Osteoblast (primary cell): ENCODE measurements at regions not wholly inside any gene's neighbourhood (a gene's known extent, or its start where the extent isn't known, plus 50 kb on each side); places are given as distances from the start of the nearest gene placed in this dataset.

ENCODE experiments used
- DNase-seq: peaks from one replicate; pipeline ENCODE4 v3.0.0; 2011; ENCODE audit warnings: low spot score, mixed read lengths; ENCODE audit not compliant: insufficient read length; ENCODE audit errors: missing footprints
- H2AFZ ChIP-seq: 2 replicates; pipeline ENCODE4 v1.6.0; 2011; ENCODE audit warnings: mild to moderate bottlenecking, low read length
- H3K27ac ChIP-seq: 2 replicates; pipeline ENCODE4 v1.5.1; 2011; ENCODE audit warnings: mild to moderate bottlenecking, low read depth, low read length, moderate library complexity
- H3K27me3 ChIP-seq: 2 replicates; pipeline ENCODE4 v1.6.0; 2012; ENCODE audit warnings: mild to moderate bottlenecking, control low read depth, inconsistent platforms, low read length, moderate library complexity; ENCODE audit not compliant: insufficient read depth
- H3K36me3 ChIP-seq: 2 replicates; pipeline ENCODE4 v1.5.1; 2011; ENCODE audit warnings: mild to moderate bottlenecking, low read length, control low read depth, moderate library complexity; ENCODE audit not compliant: insufficient read depth
- H3K4me1 ChIP-seq: 2 replicates; pipeline ENCODE4 v1.5.1; 2011; ENCODE audit warnings: mild to moderate bottlenecking, low read length, control low read depth, moderate library complexity; ENCODE audit not compliant: insufficient read depth
- H3K4me2 ChIP-seq: 2 replicates; pipeline ENCODE4 v1.6.0; 2011; ENCODE audit warnings: mild to moderate bottlenecking, low read length; ENCODE audit not compliant: insufficient read depth
- H3K4me3 ChIP-seq: fragments of 200-600 bp; sonication (generic); 3 replicates; pipeline ENCODE4 v1.5.1; 2012; ENCODE audit warnings: mild to moderate bottlenecking, low read length, inconsistent platforms; ENCODE audit not compliant: insufficient read depth
- H3K79me2 ChIP-seq: 2 replicates; pipeline ENCODE4 v1.6.0; 2012; ENCODE audit warnings: mild to moderate bottlenecking, low read length, control low read depth, inconsistent platforms; ENCODE audit not compliant: insufficient read depth
- H3K9me3 ChIP-seq: 2 replicates; pipeline ENCODE4 v1.5.1; 2011; ENCODE audit warnings: low read depth, low read length, control low read depth
- H4K20me1 ChIP-seq: 2 replicates; pipeline ENCODE4 v1.6.0; 2012; ENCODE audit warnings: mild to moderate bottlenecking, low read length, control low read depth; ENCODE audit not compliant: insufficient read depth
- TF ChIP-seq, protein P1 (sequence below): IDR thresholded peaks from 2 replicates; pipeline ENCODE4 v1.5.1; 2011; ENCODE audit warnings: mild to moderate bottlenecking, low read depth, low read length, moderate library complexity; ENCODE audit errors: extremely low read depth

DNA sequence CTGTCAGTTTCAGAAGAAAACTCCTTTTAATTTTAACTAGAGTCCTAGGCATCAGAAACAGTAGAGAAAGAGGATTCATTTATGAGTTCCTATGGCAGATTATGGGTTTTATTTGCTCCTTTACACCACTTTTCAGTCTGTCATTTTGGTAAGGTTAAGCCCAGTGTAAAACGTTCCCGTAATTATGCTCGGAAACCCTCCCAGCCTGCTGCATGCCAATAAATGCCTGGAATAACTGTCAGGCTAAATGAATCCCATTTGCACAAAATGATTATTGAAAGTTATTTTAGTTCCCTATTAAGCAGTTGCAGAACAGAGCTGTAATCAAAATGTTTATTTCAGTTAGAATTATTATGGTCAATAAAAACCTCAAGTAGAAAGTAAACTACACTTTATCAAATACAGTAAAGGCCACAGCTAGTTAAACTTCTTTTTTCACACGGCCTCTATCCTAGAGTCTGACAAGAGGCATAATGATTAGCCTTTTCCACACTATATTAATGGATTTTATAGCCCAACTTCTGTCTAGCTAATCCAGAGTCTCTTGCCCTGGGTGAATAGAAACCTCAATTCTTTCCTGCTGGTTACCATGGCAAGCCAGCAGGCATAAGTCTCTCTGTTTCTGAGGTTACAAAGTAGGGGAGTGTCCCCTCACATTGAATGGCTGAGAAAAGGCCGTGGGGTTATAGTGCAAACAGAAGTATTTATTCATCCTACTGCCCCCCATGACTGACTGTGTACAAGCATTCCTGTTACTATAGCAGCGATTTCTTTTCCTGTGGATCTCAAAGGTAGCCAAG lies 80.8 kb upstream of the NPVF start:
- no peaks in the 10 kb centered on the region for H3K36me3 ChIP-seq

DNA sequence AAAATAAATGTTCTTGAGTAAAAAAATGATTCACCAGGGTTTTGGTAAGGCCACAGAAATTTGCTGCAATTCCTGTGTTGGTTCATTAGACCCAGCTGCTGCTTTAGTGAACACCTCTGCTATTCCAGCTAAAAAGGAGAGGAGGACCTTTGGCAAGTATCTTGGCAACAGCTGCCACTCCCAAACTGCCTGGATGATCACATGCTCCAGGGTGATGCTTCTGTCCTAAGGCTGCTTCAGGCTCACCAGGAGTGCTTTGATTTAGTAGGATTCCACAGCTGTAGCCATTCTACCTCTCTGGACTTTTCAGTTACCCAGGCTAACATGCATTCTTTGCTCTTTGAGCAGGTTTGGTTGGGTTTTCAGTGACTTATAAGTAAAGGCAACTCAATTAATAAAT lies 82.6 kb upstream of the NPVF start:
- no peaks in the 10 kb centered on the region for H3K36me3 ChIP-seq
- no peaks in the 10 kb centered on the region for H3K79me2 ChIP-seq
- no peaks in the 10 kb centered on the region for H3K27me3 ChIP-seq
- H3K27ac ChIP-seq, result no peak overlapping the region
- TF ChIP-seq, protein P1, sequence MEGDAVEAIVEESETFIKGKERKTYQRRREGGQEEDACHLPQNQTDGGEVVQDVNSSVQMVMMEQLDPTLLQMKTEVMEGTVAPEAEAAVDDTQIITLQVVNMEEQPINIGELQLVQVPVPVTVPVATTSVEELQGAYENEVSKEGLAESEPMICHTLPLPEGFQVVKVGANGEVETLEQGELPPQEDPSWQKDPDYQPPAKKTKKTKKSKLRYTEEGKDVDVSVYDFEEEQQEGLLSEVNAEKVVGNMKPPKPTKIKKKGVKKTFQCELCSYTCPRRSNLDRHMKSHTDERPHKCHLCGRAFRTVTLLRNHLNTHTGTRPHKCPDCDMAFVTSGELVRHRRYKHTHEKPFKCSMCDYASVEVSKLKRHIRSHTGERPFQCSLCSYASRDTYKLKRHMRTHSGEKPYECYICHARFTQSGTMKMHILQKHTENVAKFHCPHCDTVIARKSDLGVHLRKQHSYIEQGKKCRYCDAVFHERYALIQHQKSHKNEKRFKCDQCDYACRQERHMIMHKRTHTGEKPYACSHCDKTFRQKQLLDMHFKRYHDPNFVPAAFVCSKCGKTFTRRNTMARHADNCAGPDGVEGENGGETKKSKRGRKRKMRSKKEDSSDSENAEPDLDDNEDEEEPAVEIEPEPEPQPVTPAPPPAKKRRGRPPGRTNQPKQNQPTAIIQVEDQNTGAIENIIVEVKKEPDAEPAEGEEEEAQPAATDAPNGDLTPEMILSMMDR, result no peak
- DNase-seq, result no peak
- H3K4me1 ChIP-seq, result no peaks in the 10 kb centered on the region
- no peak overlapping the region for H3K4me3 ChIP-seq
- no peak overlapping the region for H3K4me2 ChIP-seq
- H2AFZ ChIP-seq, result no peak overlapping the region
- no peaks in the 10 kb centered on the region for H3K9me3 ChIP-seq
- no peaks in the 10 kb centered on the region for H4K20me1 ChIP-seq

More for the DNA sequence above, 80.8 kb upstream of the NPVF start:
- Histone ChIP-seq H3K4me2 (no peak overlapping the region), H3K79me2 (no peaks in the 10 kb centered on the region), H4K20me1 (no peaks in the 10 kb centered on the region), H3K4me1 (no peaks in the 10 kb centered on the region), H3K9me3 (no peaks in the 10 kb centered on the region), H3K27me3 (no peaks in the 10 kb centered on the region), H3K27ac (no peak overlapping the region), H2AFZ (no peak overlapping the region), H3K4me3 (no peak overlapping the region)
- TF ChIP-seq, protein P1, result no peak
- DNase-seq, result no peak

DNA sequence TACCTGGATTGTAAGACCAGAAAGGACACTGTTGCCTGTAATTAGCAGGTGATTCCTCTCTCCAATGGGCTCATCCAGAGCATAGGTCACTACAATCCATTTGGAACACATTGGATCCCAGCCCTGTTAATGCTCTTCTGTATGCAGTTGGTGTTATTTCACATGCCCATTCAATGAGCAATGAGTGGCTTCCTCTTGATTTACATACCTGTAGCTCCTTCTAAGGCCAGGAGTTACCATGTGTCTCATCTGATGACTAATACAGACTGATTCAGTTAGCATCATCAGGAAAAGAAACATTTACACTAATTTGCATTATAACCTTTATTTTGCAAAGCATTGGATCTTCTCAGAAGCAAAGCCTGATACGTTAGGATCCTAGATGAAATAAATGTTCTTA lies 83.1 kb upstream of the NPVF start:
- Histone ChIP-seq H3K36me3 (no peaks in the 10 kb centered on the region), H3K4me3 (no peak overlapping the region), H4K20me1 (no peaks in the 10 kb centered on the region), H3K4me1 (no peaks in the 10 kb centered on the region), H3K9me3 (no peaks in the 10 kb centered on the region), H3K27me3 (no peaks in the 10 kb centered on the region), H2AFZ (no peak overlapping the region), H3K27ac (no peak overlapping the region), H3K4me2 (no peak overlapping the region), H3K79me2 (no peaks in the 10 kb centered on the region)
- TF ChIP-seq, protein P1, result no peak
- DNase-seq, result no peak

DNA sequence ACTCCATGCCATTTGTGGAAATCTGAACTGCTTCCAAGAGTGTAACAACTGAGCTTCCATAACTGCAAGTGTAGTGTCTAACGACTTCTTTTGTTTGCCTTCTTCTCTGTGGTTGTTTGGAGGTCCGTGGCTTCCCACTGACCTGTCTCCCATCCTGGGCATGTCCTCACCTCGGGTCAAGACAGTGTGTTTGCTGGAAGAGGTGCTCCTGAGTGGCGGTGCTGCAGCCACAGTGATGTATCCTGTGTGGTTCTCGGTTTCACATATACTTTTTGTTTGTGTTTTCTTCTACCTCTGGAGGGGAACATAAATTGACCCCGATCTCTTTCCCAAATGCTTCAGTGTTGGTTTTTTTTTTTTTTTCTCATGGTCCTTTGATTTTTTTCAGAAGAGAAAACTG lies 84.7 kb upstream of the NPVF start:
- no peaks in the 10 kb centered on the region for H3K79me2 ChIP-seq
- H3K4me1 ChIP-seq, result no peaks in the 10 kb centered on the region
- no peaks in the 10 kb centered on the region for H4K20me1 ChIP-seq
- no peak overlapping the region for H3K27ac ChIP-seq
- no peaks in the 10 kb centered on the region for H3K9me3 ChIP-seq
- no peak overlapping the region for H3K4me3 ChIP-seq
- H2AFZ ChIP-seq, result no peak overlapping the region
- H3K4me2 ChIP-seq, result no peak overlapping the region
- TF ChIP-seq, protein P1, result no peak
- no peaks in the 10 kb centered on the region for H3K27me3 ChIP-seq
- DNase-seq, result no peak
- H3K36me3 ChIP-seq, result no peaks in the 10 kb centered on the region
